ENCODE measurements at regions not wholly inside any gene's neighbourhood (a gene's known extent, or its start where the extent isn't known, plus 50 kb on each side); places are given as distances from the start of the nearest gene placed in this dataset.
"Not testable (repeated sequence)": the region's sequence is repeated elsewhere in the genome, so short reads cannot be mapped to it uniquely, and the experiment has no call there.

- DNase-seq, result not testable (repeated sequence)
Measured at GRCh38 chr14:105740272-105740671, 213.9 kb downstream of the TMEM121 start.

- not testable (repeated sequence) for DNase-seq
Measured at GRCh38 chr14:105740961-105741360, 214.6 kb downstream of the TMEM121 start.

- DNase-seq, result not testable (repeated sequence)
Measured at GRCh38 chr14:105741707-105742530, 215.5 kb downstream of the TMEM121 start.

GRCh38 chr14:105742531-105742848, 216.1 kb downstream of the TMEM121 start:
- no peak for DNase-seq

GRCh38 chr14:105742904-105743701, 216.7 kb downstream of the TMEM121 start:
- DNase-seq, result not testable (repeated sequence)

- not testable (repeated sequence) for DNase-seq
Measured at GRCh38 chr14:105744213-105744787, 217.9 kb downstream of the TMEM121 start.

GRCh38 chr14:105745433-105746123, 219.2 kb downstream of the TMEM121 start:
- DNase-seq, result no peak

GRCh38 chr14:105746124-105746514, 219.7 kb downstream of the TMEM121 start:
- DNase-seq, result no peak

- not testable (repeated sequence) for DNase-seq
Measured at GRCh38 chr14:105746800-105747502, 220.6 kb downstream of the TMEM121 start.

- DNase-seq, result not testable (repeated sequence)
Measured at GRCh38 chr14:105747503-105748203, 221.3 kb downstream of the TMEM121 start.

GRCh38 chr14:105748204-105748578, 221.8 kb downstream of the TMEM121 start:
- DNase-seq, result no peak

GRCh38 chr14:105748710-105749109, 222.3 kb downstream of the TMEM121 start:
- not testable (repeated sequence) for DNase-seq

GRCh38 chr14:105749870-105750541, 223.6 kb downstream of the TMEM121 start:
- not testable (repeated sequence) for DNase-seq

- not testable (repeated sequence) for DNase-seq
Measured at GRCh38 chr14:105751291-105751751, 224.9 kb downstream of the TMEM121 start.

GRCh38 chr14:105752420-105752819, 226.0 kb downstream of the TMEM121 start:
- DNase-seq, result not testable (repeated sequence)

GRCh38 chr14:105760691-105761344, 234.4 kb downstream of the TMEM121 start:
- no peak for DNase-seq

- DNase-seq, result not testable (repeated sequence)
Measured at GRCh38 chr14:105761345-105761740, 235.0 kb downstream of the TMEM121 start.

GRCh38 chr14:105761842-105762241, 235.5 kb downstream of the TMEM121 start:
- DNase-seq, result no peak

- not testable (repeated sequence) for DNase-seq
Measured at GRCh38 chr14:105762262-105762661, 235.9 kb downstream of the TMEM121 start.

- not testable (repeated sequence) for DNase-seq
Measured at GRCh38 chr14:105764254-105764901, 238.0 kb downstream of the TMEM121 start.

Data from CD4-positive, alpha-beta T cell treated with Interleukin-1 beta for 1 hour (primary cell).